Kidney (tissue), 13 donors: ENCODE measurements at regions not wholly inside any gene's neighbourhood (a gene's known extent, or its start where the extent isn't known, plus 50 kb on each side); places are given as distances from the start of the nearest gene placed in this dataset.
"Not testable (repeated sequence)": the region's sequence is repeated elsewhere in the genome, so short reads cannot be mapped to it uniquely, and the experiment has no call there.

Experiments used
- DNase-seq, 5 donors: peaks; one replicate each; pipeline ENCODE4 v3.0.0-alpha.2; 2013 to 2020
- FAIRE-seq: peaks from 2 replicates; lab custom pipeline; 2012; peaks lifted over from hg19 to GRCh38; lab: Jason Lieb, UNC
- H3K27ac ChIP-seq, 2 donors: one replicate each; pipeline ENCODE4 v1.7.0; 2013; ENCODE audit warnings: low read depth in 2 of 2, low read length in 2 of 2, inconsistent platforms in 1 of 2
- H3K27me3 ChIP-seq: one replicate; pipeline ENCODE4 v1.7.1; 2013; ENCODE audit warnings: low read length, inconsistent platforms; ENCODE audit not compliant: control insufficient read depth, insufficient read depth
- H3K36me3 ChIP-seq, 3 donors: one replicate each; pipeline versions ENCODE4 v1.7.0 to v1.7.1; 2013; ENCODE audit warnings: low read length in 3 of 3, control low read depth in 1 of 3, inconsistent platforms in 1 of 3; ENCODE audit not compliant: insufficient read depth in 3 of 3, control insufficient read depth in 2 of 3
- H3K4me1 ChIP-seq, 3 donors: one replicate each; pipeline versions ENCODE4 v1.7.0 to v1.7.1; 2013; ENCODE audit warnings: low read length in 3 of 3, inconsistent platforms in 1 of 3, low read depth in 1 of 3; ENCODE audit not compliant: control insufficient read depth in 2 of 3, insufficient read depth in 2 of 3
- H3K4me3 ChIP-seq, 3 donors: one replicate each; pipeline versions ENCODE4 v1.7.0 to v1.8.1; 2013; ENCODE audit warnings: low read length in 3 of 3, control low read depth in 1 of 3, inconsistent platforms in 1 of 3
- H3K9ac ChIP-seq, 3 donors: one replicate each; pipeline versions ENCODE4 v1.7.0 to v1.7.1; 2013; ENCODE audit warnings: low read length in 3 of 3, control low read depth in 1 of 3, inconsistent platforms in 1 of 3
- H3K9me3 ChIP-seq, 3 donors: one replicate each; pipeline versions ENCODE4 v1.7.0 to v1.7.1; 2013; ENCODE audit warnings: low read length in 3 of 3, control low read depth in 1 of 3, inconsistent platforms in 1 of 3; ENCODE audit not compliant: control insufficient read depth in 2 of 3, insufficient read depth in 1 of 3
- CTCF ChIP-seq: IDR thresholded peaks from 3 replicates; pipeline ENCODE4 v1.5.1; 2012; ENCODE audit warnings: mild to moderate bottlenecking, moderate library complexity, borderline replicate concordance; ENCODE audit not compliant: insufficient read depth; ENCODE audit errors: extremely low read depth
- intact Hi-C: fragments of 100-400 bp; cut with DNase I; formaldehyde crosslinking; loops from one replicate; pipeline ENCODE4 v1.11.1; 2022
- donor health status: control.
- donor health status: control.
- donor health status: control.
- donor health status: control.
- donor health status: control.
- donor health status: DM: yes; HTN: yes; CAD: no.
- donor health status: Normal renal cell carcinoma (clear cell type).

GRCh38 chr17:14731591-14731990 lies 430.7 kb downstream of the HS3ST3B1 start:
- no peak for TF ChIP-seq CTCF
- Histone ChIP-seq H3K9ac (no peak overlapping the region), H3K9me3 (no peaks in the 10 kb centered on the region), H3K4me1 (no peaks in the 10 kb centered on the region), H3K36me3 (no peaks in the 10 kb centered on the region), H3K4me3 (no peak overlapping the region), H3K27ac (no peak overlapping the region), H3K27me3 (no peaks in the 10 kb centered on the region)
- no peak for FAIRE-seq
- DNase-seq, result no peak
- intact Hi-C loops, result no loop called here

GRCh38 chr17:14730821-14731220 lies 429.9 kb downstream of the HS3ST3B1 start:
- no peak for TF ChIP-seq CTCF
- no peak overlapping the region for H3K4me3 ChIP-seq
- no peaks in the 10 kb centered on the region for H3K9me3 ChIP-seq
- no peaks in the 10 kb centered on the region for H3K4me1 ChIP-seq
- no peak overlapping the region for H3K9ac ChIP-seq
- H3K27me3 ChIP-seq, result no peaks in the 10 kb centered on the region
- FAIRE-seq (no peak), DNase-seq (no peak)
- H3K27ac ChIP-seq, result no peak overlapping the region
- intact Hi-C loops, result no loop called here
- no peaks in the 10 kb centered on the region for H3K36me3 ChIP-seq

- Histone ChIP-seq H3K4me1 (no peaks in the 10 kb centered on the region), H3K27ac (no peak overlapping the region), H3K9ac (no peak overlapping the region), H3K4me3 (no peak overlapping the region), H3K9me3 (no peaks in the 10 kb centered on the region), H3K36me3 (no peaks in the 10 kb centered on the region), H3K27me3 (no peaks in the 10 kb centered on the region)
- intact Hi-C loops, result no loop called here
- FAIRE-seq (no peak), DNase-seq (no peak)
- TF ChIP-seq CTCF, result no peak
Measured at GRCh38 chr17:14725729-14726128, 424.8 kb downstream of the HS3ST3B1 start.

GRCh38 chr17:14724770-14725169 lies 423.9 kb downstream of the HS3ST3B1 start:
- Histone ChIP-seq H3K4me1 (no peaks in the 10 kb centered on the region), H3K36me3 (no peaks in the 10 kb centered on the region), H3K9ac (no peak overlapping the region), H3K9me3 (no peaks in the 10 kb centered on the region), H3K27ac (no peak overlapping the region), H3K27me3 (no peaks in the 10 kb centered on the region), H3K4me3 (no peak overlapping the region)
- intact Hi-C loops, result no loop called here
- no peak for TF ChIP-seq CTCF
- no peak for DNase-seq
- no peak for FAIRE-seq

- FAIRE-seq, H3K27me3 ChIP-seq, H3K4me3 ChIP-seq, H3K27ac ChIP-seq, H3K36me3 ChIP-seq, H3K9ac ChIP-seq, H3K4me1 ChIP-seq, intact Hi-C loops, H3K9me3 ChIP-seq, DNase-seq: not testable (repeated sequence)
Measured at GRCh38 chr17:14723349-14723748, 422.5 kb downstream of the HS3ST3B1 start.
